NT2/D1 (cell line): ENCODE measurements at regions not wholly inside any gene's neighbourhood (a gene's known extent, or its start where the extent isn't known, plus 50 kb on each side); places are given as distances from the start of the nearest gene placed in this dataset.

Experiments used
- DNase-seq: peaks from one replicate; pipeline ENCODE4 v3.0.0-alpha.2; 2011; ENCODE audit warnings: low read depth, low spot score
- H3K27me3 ChIP-seq: 2 replicates; pipeline ENCODE4 v1.6.0; 2011; ENCODE audit warnings: mild to moderate bottlenecking; ENCODE audit not compliant: insufficient read length, insufficient read depth
- H3K36me3 ChIP-seq: 2 replicates; pipeline ENCODE4 v1.6.1; 2011; ENCODE audit warnings: mild to moderate bottlenecking, low read length, mixed read lengths; ENCODE audit not compliant: insufficient read depth, insufficient read length
- H3K4me1 ChIP-seq: 2 replicates; pipeline ENCODE4 v1.5.1; 2011; ENCODE audit not compliant: insufficient read depth, insufficient read length
- H3K4me3 ChIP-seq: 2 replicates; pipeline ENCODE4 v1.5.1; 2011; ENCODE audit warnings: low read depth; ENCODE audit not compliant: insufficient read length
- H3K9ac ChIP-seq: 2 replicates; pipeline ENCODE4 v1.6.0; 2011; ENCODE audit warnings: low read depth; ENCODE audit not compliant: insufficient read length
- H3K9me3 ChIP-seq: 2 replicates; pipeline ENCODE4 v1.5.1; 2011; ENCODE audit warnings: mild to moderate bottlenecking, low read length; ENCODE audit not compliant: insufficient read depth
- SUZ12 ChIP-seq: IDR thresholded peaks from 2 replicates; pipeline ENCODE4 v1.6.1; 2011; ENCODE audit not compliant: insufficient read length, insufficient read depth; ENCODE audit errors: extremely low read depth
- YY1 ChIP-seq: IDR thresholded peaks from 2 replicates; pipeline ENCODE4 v1.6.1; 2011; ENCODE audit not compliant: insufficient read length, insufficient read depth
- ZNF274 ChIP-seq: IDR thresholded peaks from 2 replicates; pipeline ENCODE4 v1.6.1; 2011; ENCODE audit warnings: mild to moderate bottlenecking, low read depth, low read length

GRCh38 chr15:31932576-31932975, 97.7 kb upstream of the CHRNA7 start:
- no peak for TF ChIP-seq ZNF274
- no peak for TF ChIP-seq YY1
- TF ChIP-seq SUZ12 = no peak
- H3K4me1 ChIP-seq = no peaks in the 10 kb centered on the region
- DNase-seq = no peak

GRCh38 chr15:31934821-31935220, 95.5 kb upstream of the CHRNA7 start:
- no peak overlapping the region for H3K9ac ChIP-seq
- no peaks in the 10 kb centered on the region for H3K36me3 ChIP-seq
- H3K9me3 ChIP-seq = no peaks in the 10 kb centered on the region
- H3K4me3 ChIP-seq = no peak overlapping the region
- H3K27me3 ChIP-seq = no peaks in the 10 kb centered on the region
- no peak for DNase-seq
- no peaks in the 10 kb centered on the region for H3K4me1 ChIP-seq
- no peak for TF ChIP-seq YY1
- no peak for TF ChIP-seq SUZ12
- TF ChIP-seq ZNF274 = no peak

More at GRCh38 chr15:31932576-31932975, 97.7 kb upstream of the CHRNA7 start:
- Histone ChIP-seq H3K27me3 (no peaks in the 10 kb centered on the region), H3K4me3 (no peak overlapping the region), H3K36me3 (no peaks in the 10 kb centered on the region), H3K9ac (no peak overlapping the region), H3K9me3 (no peaks in the 10 kb centered on the region)

GRCh38 chr15:31953478-31953877, 76.8 kb upstream of the CHRNA7 start:
- no peak for TF ChIP-seq SUZ12
- no peak for TF ChIP-seq ZNF274
- no peak for TF ChIP-seq YY1
- no peaks in the 10 kb centered on the region for H3K4me1 ChIP-seq
- DNase-seq = no peak
- H3K9ac ChIP-seq = no peak overlapping the region
- H3K9me3 ChIP-seq = peaks cover 16% of the 10 kb centered on the region
- no peaks in the 10 kb centered on the region for H3K36me3 ChIP-seq
- H3K27me3 ChIP-seq = no peaks in the 10 kb centered on the region
- no peak overlapping the region for H3K4me3 ChIP-seq

GRCh38 chr15:31954374-31955172, 75.7 kb upstream of the CHRNA7 start:
- no peaks in the 10 kb centered on the region for H3K27me3 ChIP-seq
- peaks cover 18% of the 10 kb centered on the region for H3K9me3 ChIP-seq
- no peak overlapping the region for H3K9ac ChIP-seq
- H3K4me3 ChIP-seq = no peak overlapping the region
- TF ChIP-seq SUZ12 (no peak), YY1 (no peak), ZNF274 (no peak)
- H3K4me1 ChIP-seq = no peaks in the 10 kb centered on the region
- DNase-seq = no peak
- H3K36me3 ChIP-seq = no peaks in the 10 kb centered on the region

- TF ChIP-seq ZNF274 (no peak), YY1 (no peak), SUZ12 (no peak)
- peaks cover 26% of the 10 kb centered on the region for H3K9me3 ChIP-seq
- H3K36me3 ChIP-seq = no peaks in the 10 kb centered on the region
- H3K27me3 ChIP-seq = no peaks in the 10 kb centered on the region
- no peak for DNase-seq
- H3K9ac ChIP-seq = no peak overlapping the region
- H3K4me1 ChIP-seq = no peaks in the 10 kb centered on the region
- H3K4me3 ChIP-seq = no peak overlapping the region
These were observed 74.6 kb upstream of the CHRNA7 start for GRCh38 chr15:31955734-31956133.

- no peaks in the 10 kb centered on the region for H3K27me3 ChIP-seq
- no peak for DNase-seq
- no peaks in the 10 kb centered on the region for H3K4me1 ChIP-seq
- no peak overlapping the region for H3K9ac ChIP-seq
- peaks cover 30% of the 10 kb centered on the region for H3K9me3 ChIP-seq
- H3K36me3 ChIP-seq = no peaks in the 10 kb centered on the region
- TF ChIP-seq SUZ12 (no peak), ZNF274 (no peak), YY1 (no peak)
- no peak overlapping the region for H3K4me3 ChIP-seq
These were observed 72.7 kb upstream of the CHRNA7 start for GRCh38 chr15:31957581-31957980.

- H3K4me3 ChIP-seq = no peak overlapping the region
- DNase-seq = no peak
- TF ChIP-seq ZNF274 (no peak), YY1 (no peak)
- no peaks in the 10 kb centered on the region for H3K4me1 ChIP-seq
- H3K36me3 ChIP-seq = no peaks in the 10 kb centered on the region
- H3K27me3 ChIP-seq = no peaks in the 10 kb centered on the region
- no peak overlapping the region for H3K9ac ChIP-seq
- peaks cover 11% of the 10 kb centered on the region; the same call in 1 of the 2 replicates for H3K9me3 ChIP-seq
These were observed 65.6 kb upstream of the CHRNA7 start for GRCh38 chr15:31964586-31965307.
